ENCODE measurements at regions not wholly inside any gene's neighbourhood (a gene's known extent, or its start where the extent isn't known, plus 50 kb on each side); places are given as distances from the start of the nearest gene placed in this dataset.

DNA sequence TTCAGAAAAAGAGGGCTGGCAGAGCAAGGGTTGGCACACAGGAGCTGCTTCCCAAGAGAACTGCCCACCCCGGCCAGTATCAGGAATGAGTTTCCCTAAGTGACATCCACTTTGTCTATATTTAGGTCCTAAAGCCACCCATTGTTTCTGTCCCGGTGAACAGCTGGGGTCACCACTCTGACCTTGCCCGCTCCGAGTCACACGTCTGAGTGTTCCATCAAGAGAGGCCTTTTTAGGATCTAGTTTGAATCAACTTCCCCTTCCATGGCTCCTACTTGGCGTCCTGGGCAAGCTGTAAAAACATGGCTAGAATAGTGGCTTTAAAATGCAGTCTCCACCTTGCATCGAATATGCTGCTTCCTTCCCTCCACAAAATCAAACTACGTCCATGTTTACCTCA lies 109.6 kb upstream of the ARHGEF3 start:
- no peak for DNase-seq (ENCODE audit: low read depth)
- no peak overlapping the region for H3K4me3 ChIP-seq (ENCODE audit: control insufficient read depth, low read depth, low read length)
- TF ChIP-seq, protein P1, sequence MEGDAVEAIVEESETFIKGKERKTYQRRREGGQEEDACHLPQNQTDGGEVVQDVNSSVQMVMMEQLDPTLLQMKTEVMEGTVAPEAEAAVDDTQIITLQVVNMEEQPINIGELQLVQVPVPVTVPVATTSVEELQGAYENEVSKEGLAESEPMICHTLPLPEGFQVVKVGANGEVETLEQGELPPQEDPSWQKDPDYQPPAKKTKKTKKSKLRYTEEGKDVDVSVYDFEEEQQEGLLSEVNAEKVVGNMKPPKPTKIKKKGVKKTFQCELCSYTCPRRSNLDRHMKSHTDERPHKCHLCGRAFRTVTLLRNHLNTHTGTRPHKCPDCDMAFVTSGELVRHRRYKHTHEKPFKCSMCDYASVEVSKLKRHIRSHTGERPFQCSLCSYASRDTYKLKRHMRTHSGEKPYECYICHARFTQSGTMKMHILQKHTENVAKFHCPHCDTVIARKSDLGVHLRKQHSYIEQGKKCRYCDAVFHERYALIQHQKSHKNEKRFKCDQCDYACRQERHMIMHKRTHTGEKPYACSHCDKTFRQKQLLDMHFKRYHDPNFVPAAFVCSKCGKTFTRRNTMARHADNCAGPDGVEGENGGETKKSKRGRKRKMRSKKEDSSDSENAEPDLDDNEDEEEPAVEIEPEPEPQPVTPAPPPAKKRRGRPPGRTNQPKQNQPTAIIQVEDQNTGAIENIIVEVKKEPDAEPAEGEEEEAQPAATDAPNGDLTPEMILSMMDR (IDR thresholded peaks at IDR 0.05; ENCODE audit: control insufficient read depth, insufficient read depth, low read depth, low read length, missing control alignments), result no peak

- H3K4me3 ChIP-seq (ENCODE audit: control insufficient read depth, low read depth, low read length), result no peak overlapping the region
- no peak for DNase-seq (ENCODE audit: low read depth)
- TF ChIP-seq, protein P1 (IDR thresholded peaks at IDR 0.05; ENCODE audit: control insufficient read depth, insufficient read depth, low read depth, low read length, missing control alignments), result no peak
These were observed 107.6 kb upstream of the ARHGEF3 start for GRCh38 chr3:56909349-56909748.

DNA sequence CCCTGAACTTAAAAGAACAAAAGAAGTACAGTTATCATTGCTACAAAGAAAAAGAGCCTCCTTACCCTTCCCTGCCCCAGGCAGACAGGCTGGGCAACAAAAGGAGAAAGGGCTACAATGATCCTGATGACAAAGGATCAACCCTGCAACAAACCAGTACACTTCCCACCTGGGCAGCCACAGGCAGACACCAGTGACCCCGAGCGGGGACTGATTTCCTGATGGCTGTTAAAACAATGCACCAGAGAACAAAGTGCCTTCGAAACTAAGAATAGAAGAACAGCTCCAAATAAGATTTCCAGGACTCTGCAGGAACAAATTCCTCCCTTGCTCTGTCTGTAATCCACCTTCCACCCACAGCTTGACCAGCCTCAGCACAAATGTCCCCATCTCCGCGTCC lies 106.3 kb upstream of the ARHGEF3 start:
- TF ChIP-seq, protein P1 (IDR thresholded peaks at IDR 0.05; ENCODE audit: control insufficient read depth, insufficient read depth, low read depth, low read length, missing control alignments), result no peak

DNA sequence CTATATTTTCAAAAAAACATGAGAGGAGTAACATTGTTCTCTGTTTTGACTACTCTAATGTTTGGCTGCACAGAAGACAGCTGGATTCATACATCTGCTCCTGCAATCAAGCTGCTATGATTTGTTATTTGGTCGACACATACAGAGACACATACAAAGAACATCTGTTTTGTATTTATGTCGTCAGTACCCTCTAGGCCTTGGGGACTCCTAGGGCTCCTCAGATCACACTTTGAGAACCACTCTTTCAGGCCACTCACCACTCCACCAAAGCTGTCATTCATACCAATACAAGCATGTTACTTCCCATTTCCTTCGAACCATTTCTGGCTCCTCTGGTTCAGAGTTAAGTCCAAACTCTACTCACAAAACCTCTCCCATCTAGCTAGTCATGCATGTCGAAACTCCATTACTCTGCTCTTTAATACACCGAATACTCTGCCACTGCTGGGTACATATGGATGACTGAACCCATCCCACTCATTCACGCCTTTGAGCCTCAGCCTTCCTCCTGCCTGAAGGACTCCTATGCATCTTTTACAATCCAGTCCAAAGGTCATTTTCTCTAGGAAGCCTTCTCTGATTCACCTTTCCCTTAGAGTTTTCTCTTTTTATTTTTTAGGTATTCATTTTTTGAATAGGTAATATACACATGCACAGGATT lies 102.9 kb upstream of the ARHGEF3 start:
- H3K4me3 ChIP-seq (ENCODE audit: control insufficient read depth, low read depth, low read length), result no peak overlapping the region
- TF ChIP-seq, protein P1 (IDR thresholded peaks at IDR 0.05; ENCODE audit: control insufficient read depth, insufficient read depth, low read depth, low read length, missing control alignments), result no peak
- DNase-seq (ENCODE audit: low read depth), result no peak

More for the DNA sequence above, 106.3 kb upstream of the ARHGEF3 start:
- H3K4me3 ChIP-seq (ENCODE audit: control insufficient read depth, low read depth, low read length), result no peak overlapping the region
- DNase-seq (ENCODE audit: low read depth), result no peak

DNA sequence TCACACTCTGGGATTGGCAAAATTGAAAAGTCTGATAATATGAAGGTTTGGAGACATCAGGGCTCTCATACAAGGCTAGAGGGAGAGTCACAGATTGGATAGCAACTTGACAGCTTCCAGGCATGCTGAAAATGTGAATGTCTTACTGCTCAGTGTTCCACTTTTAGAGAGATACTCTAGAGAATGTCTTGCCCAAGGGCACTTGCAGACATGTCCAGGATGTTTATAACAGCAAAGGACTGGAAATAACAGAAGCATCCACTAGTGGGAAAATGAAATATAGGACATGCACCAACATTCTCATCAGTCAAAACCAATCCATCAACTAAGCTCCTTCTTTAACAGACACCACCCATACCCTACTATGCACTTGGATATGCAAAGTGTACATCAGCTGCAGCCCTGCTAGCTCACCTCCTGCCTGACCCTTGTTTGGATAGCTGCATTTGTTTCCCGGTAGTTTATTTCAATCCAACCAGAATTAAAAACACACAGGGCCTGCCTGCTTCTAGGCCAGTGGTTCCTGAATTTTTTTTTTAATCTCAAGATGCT lies 101.6 kb upstream of the ARHGEF3 start:
- no peak for DNase-seq (ENCODE audit: low read depth)
- TF ChIP-seq, protein P1 (IDR thresholded peaks at IDR 0.05; ENCODE audit: control insufficient read depth, insufficient read depth, low read depth, low read length, missing control alignments), result no peak
- no peak overlapping the region for H3K4me3 ChIP-seq (ENCODE audit: control insufficient read depth, low read depth, low read length)

- TF ChIP-seq, protein P1 (IDR thresholded peaks at IDR 0.05; ENCODE audit: control insufficient read depth, insufficient read depth, low read depth, low read length, missing control alignments), result no peak
- H3K4me3 ChIP-seq (ENCODE audit: control insufficient read depth, low read depth, low read length), result no peak overlapping the region
These were observed 100.9 kb upstream of the ARHGEF3 start for GRCh38 chr3:56902468-56903160.

More at GRCh38 chr3:56902468-56903160, 100.9 kb upstream of the ARHGEF3 start:
- no peak for DNase-seq (ENCODE audit: low read depth)

All from AG09309 (cell line).